Right lobe of liver (tissue), 4 donors: ENCODE measurements at regions not wholly inside any gene's neighbourhood (a gene's known extent, or its start where the extent isn't known, plus 50 kb on each side); places are given as distances from the start of the nearest gene placed in this dataset.

ENCODE experiments used
- POLR2A ChIP-seq: fragments of 450-650 bp; IDR thresholded peaks from one replicate; pipeline ENCODE4 v1.6.1; 2017; ENCODE audit warnings: antibody characterized with exemption, mild to moderate bottlenecking
- TF ChIP-seq, protein P1 (sequence below), 4 donors: fragments of 200-600 bp in 3 of 4; fragments of 450-650 bp in 1 of 4; IDR thresholded peaks; one replicate each; pipeline versions ENCODE4 v1.5.1 to v1.8.0; 2016 to 2022; ENCODE audit warnings: antibody characterized with exemption in 4 of 4, mild to moderate bottlenecking in 2 of 4
- donor health status: DM: no; HTN: no; CAD: no.
- donor health status: DM: no; HTN: no; CAD: no.
- donor health status: DM: no; HTN: yes; CAD: no.

- TF ChIP-seq, protein P1, sequence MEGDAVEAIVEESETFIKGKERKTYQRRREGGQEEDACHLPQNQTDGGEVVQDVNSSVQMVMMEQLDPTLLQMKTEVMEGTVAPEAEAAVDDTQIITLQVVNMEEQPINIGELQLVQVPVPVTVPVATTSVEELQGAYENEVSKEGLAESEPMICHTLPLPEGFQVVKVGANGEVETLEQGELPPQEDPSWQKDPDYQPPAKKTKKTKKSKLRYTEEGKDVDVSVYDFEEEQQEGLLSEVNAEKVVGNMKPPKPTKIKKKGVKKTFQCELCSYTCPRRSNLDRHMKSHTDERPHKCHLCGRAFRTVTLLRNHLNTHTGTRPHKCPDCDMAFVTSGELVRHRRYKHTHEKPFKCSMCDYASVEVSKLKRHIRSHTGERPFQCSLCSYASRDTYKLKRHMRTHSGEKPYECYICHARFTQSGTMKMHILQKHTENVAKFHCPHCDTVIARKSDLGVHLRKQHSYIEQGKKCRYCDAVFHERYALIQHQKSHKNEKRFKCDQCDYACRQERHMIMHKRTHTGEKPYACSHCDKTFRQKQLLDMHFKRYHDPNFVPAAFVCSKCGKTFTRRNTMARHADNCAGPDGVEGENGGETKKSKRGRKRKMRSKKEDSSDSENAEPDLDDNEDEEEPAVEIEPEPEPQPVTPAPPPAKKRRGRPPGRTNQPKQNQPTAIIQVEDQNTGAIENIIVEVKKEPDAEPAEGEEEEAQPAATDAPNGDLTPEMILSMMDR (IDR thresholded peaks at IDR 0.05), result no peak
- TF ChIP-seq POLR2A, result no peak
These were observed 634.3 kb upstream of the POU3F2 start for GRCh38 chr6:98200084-98200483.
